ENCODE measurements at regions not wholly inside any gene's neighbourhood (a gene's known extent, or its start where the extent isn't known, plus 50 kb on each side); places are given as distances from the start of the nearest gene placed in this dataset.
"Not testable (repeated sequence)": the region's sequence is repeated elsewhere in the genome, so short reads cannot be mapped to it uniquely, and the experiment has no call there.

DNA sequence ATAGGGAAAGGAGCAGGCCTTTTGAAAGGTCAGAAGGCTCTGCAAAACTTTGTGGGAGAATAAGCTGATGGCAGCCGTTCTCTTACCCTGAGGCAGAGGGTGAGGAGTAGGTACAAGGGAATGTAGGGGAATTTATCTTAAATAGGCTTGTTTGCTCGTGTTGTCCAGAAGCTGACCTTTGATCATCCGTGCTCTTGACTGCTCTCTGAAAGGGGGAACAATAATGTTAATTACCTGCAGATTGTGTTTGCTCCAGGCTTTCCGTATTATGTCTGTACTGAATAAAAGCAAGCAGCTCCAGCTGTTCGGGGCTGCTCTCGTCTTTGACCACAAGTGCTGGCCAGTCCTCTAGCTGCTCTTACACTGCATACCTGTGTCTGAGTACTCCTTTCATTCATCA, 116.3 kb downstream of the ZNF429 start:
- no peak overlapping the region for H3K4me2 ChIP-seq (ENCODE audit: low read length)
- ATAC-seq: no peak
- no peaks in the 10 kb centered on the region for H3K9me2 ChIP-seq (replicated peaks; ENCODE audit: low read length)
- ChIA-PET CTCF (no interaction called here), POLR2A (ENCODE audit: unreplicated experiment) (no interaction called here)
- H3K9ac ChIP-seq (ENCODE audit: low read length): no peak overlapping the region
- no peaks in the 10 kb centered on the region for H4K20me1 ChIP-seq (ENCODE audit: low read length)
- no peaks in the 10 kb centered on the region for H3K9me3 ChIP-seq (ENCODE audit: low read length)
- no peaks in the 10 kb centered on the region for H3F3A ChIP-seq (ENCODE audit: low read length, unreplicated experiment)
- intact Hi-C loops (cut with micrococcal nuclease): no loop called here
- no peaks in the 10 kb centered on the region for H3K36me3 ChIP-seq (ENCODE audit: low read depth, low read length)
- TF ChIP-seq EZH2phosphoT487 (IDR thresholded peaks at IDR 0.05; ENCODE audit: borderline replicate concordance, low read length): no peak
- TF ChIP-seq EZH2 (IDR thresholded peaks at IDR 0.05; ENCODE audit: low read length, unreplicated experiment): no peak
- TF ChIP-seq, protein P1, sequence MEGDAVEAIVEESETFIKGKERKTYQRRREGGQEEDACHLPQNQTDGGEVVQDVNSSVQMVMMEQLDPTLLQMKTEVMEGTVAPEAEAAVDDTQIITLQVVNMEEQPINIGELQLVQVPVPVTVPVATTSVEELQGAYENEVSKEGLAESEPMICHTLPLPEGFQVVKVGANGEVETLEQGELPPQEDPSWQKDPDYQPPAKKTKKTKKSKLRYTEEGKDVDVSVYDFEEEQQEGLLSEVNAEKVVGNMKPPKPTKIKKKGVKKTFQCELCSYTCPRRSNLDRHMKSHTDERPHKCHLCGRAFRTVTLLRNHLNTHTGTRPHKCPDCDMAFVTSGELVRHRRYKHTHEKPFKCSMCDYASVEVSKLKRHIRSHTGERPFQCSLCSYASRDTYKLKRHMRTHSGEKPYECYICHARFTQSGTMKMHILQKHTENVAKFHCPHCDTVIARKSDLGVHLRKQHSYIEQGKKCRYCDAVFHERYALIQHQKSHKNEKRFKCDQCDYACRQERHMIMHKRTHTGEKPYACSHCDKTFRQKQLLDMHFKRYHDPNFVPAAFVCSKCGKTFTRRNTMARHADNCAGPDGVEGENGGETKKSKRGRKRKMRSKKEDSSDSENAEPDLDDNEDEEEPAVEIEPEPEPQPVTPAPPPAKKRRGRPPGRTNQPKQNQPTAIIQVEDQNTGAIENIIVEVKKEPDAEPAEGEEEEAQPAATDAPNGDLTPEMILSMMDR (conservative IDR thresholded peaks at IDR 0.05; ENCODE audit: low read depth, low read length): no peak
- H3K4me3 ChIP-seq (ENCODE audit: low read length): no peak overlapping the region
- H3K27ac ChIP-seq (ENCODE audit: low read length): no peak overlapping the region
- no peaks in the 10 kb centered on the region for H3K79me2 ChIP-seq (ENCODE audit: low read length)
- H3K27me3 ChIP-seq (ENCODE audit: low read length): no peaks in the 10 kb centered on the region
- no TSS peak for BruUV-seq (replicated peaks)
- DNase-seq: no peak
- no peak overlapping the region for H2AFZ ChIP-seq (ENCODE audit: low read length)
- H3K4me1 ChIP-seq (ENCODE audit: insufficient read depth, low read length): no peaks in the 10 kb centered on the region

DNA sequence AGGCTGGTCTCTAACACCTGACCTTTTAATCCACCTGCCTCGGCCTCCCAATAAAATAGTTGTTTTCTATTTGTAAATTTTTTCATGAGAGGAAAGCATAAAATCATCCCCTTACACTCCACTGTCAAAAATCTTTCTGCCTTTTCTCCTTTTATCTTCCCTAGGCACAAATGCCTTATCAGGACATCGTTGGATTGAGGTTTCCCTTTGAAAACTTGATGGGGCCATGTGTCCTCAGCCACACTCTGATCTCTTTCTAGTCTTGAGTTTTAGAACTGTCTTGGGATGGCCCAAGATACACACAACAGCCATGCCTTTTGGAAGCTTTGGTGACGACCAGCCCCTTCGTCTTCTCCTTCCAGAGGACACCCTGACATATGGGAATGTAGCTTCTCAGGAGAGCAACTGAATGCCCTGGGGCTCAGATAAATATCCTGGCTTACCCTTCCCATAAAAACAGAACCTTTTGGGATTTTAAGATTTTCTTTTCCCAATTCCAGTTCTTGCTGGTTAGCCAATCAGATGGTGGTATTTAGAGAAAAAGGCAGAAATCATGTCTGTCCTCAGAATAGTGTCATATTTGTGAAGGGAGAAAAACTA, 112.4 kb downstream of the ZNF429 start:
- Histone ChIP-seq H3K4me1 (ENCODE audit: insufficient read depth, low read length) (no peaks in the 10 kb centered on the region), H4K20me1 (ENCODE audit: low read length) (no peaks in the 10 kb centered on the region), H3K79me2 (ENCODE audit: low read length) (no peaks in the 10 kb centered on the region), H3K9me3 (ENCODE audit: low read length) (0 out of 2 replicates have a peak, but pooled peaks cover 4% of the 10 kb centered on the region), H3K4me3 (ENCODE audit: low read length) (no peak overlapping the region), H3K27me3 (ENCODE audit: low read length) (no peaks in the 10 kb centered on the region), H3K36me3 (ENCODE audit: low read depth, low read length) (no peaks in the 10 kb centered on the region), H3K4me2 (ENCODE audit: low read length) (no peak overlapping the region), H3F3A (ENCODE audit: low read length, unreplicated experiment) (no peaks in the 10 kb centered on the region), H3K27ac (ENCODE audit: low read length) (no peak overlapping the region), H3K9me2 (replicated peaks; ENCODE audit: low read length) (no peaks in the 10 kb centered on the region), H2AFZ (ENCODE audit: low read length) (no peak overlapping the region), H3K9ac (ENCODE audit: low read length) (no peak overlapping the region)
- CTCF ChIA-PET: no interaction called here
- intact Hi-C loops (cut with micrococcal nuclease): no loop called here
- TF ChIP-seq EZH2phosphoT487 (IDR thresholded peaks at IDR 0.05; ENCODE audit: borderline replicate concordance, low read length): no peak
- TF ChIP-seq EZH2 (IDR thresholded peaks at IDR 0.05; ENCODE audit: low read length, unreplicated experiment): no peak
- TF ChIP-seq, protein P1 (conservative IDR thresholded peaks at IDR 0.05; ENCODE audit: low read depth, low read length): no peak
- BruUV-seq (replicated peaks): no TSS peak
- DNase-seq (no peak), ATAC-seq (no peak)
- POLR2A ChIA-PET (ENCODE audit: unreplicated experiment): no interaction called here

DNA sequence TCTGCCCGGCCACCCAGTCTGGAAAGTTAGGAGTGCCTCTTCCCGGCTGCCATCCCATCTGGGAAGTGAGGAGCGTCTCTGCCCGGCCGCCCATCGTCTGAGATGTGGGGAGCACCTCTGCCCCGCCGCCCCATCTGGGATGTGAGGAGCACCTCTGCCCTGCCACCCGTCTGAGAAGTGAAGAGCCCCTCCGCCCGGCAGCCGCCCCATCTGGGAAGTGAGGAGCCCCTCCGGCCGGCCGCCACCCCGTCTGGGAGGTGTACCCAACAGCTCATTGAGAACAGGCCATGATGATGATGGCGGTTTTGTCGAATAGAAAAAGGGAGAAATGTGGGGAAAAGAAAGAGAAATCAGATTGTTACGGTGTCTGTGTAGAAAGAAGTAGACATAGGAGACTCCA, 109.4 kb downstream of the ZNF429 start:
- POLR2A ChIA-PET (ENCODE audit: unreplicated experiment); H3K4me1 ChIP-seq (ENCODE audit: insufficient read depth, low read length); DNase-seq; ATAC-seq; H4K20me1 ChIP-seq (ENCODE audit: low read length); H3K36me3 ChIP-seq (ENCODE audit: low read depth, low read length); BruUV-seq (replicated peaks); H3K79me2 ChIP-seq (ENCODE audit: low read length); H3K4me3 ChIP-seq (ENCODE audit: low read length); intact Hi-C loops (cut with micrococcal nuclease); H3K27ac ChIP-seq (ENCODE audit: low read length); H2AFZ ChIP-seq (ENCODE audit: low read length); H3K27me3 ChIP-seq (ENCODE audit: low read length); H3F3A ChIP-seq (ENCODE audit: low read length, unreplicated experiment); H3K9me2 ChIP-seq (replicated peaks; ENCODE audit: low read length); H3K9me3 ChIP-seq (ENCODE audit: low read length); H3K4me2 ChIP-seq (ENCODE audit: low read length); H3K9ac ChIP-seq (ENCODE audit: low read length); CTCF ChIA-PET: not testable (repeated sequence)

DNA sequence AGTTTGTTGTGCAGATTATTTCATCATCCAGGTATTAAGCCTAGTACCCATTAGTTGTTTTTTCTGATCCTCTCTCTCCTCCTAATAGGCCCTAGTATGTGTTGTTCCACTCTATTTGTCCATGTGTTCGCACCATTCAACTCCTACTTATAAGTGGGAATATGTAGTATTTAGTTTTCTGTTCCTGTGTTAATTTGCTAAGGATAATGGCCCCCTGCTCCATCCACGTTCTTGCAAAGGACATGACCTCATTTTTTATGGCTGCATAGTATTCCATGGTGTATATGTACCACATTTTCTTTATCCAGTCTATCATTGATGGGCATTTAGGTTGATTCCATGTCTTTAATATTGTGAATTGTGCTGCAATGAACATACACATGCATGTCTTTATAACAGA, 107.8 kb downstream of the ZNF429 start:
- H3F3A ChIP-seq (ENCODE audit: low read length, unreplicated experiment); H2AFZ ChIP-seq (ENCODE audit: low read length); H4K20me1 ChIP-seq (ENCODE audit: low read length); H3K4me2 ChIP-seq (ENCODE audit: low read length); CTCF ChIA-PET; POLR2A ChIA-PET (ENCODE audit: unreplicated experiment); H3K9ac ChIP-seq (ENCODE audit: low read length); H3K79me2 ChIP-seq (ENCODE audit: low read length); H3K27me3 ChIP-seq (ENCODE audit: low read length); ATAC-seq; intact Hi-C loops (cut with micrococcal nuclease); DNase-seq; H3K27ac ChIP-seq (ENCODE audit: low read length); H3K4me3 ChIP-seq (ENCODE audit: low read length); H3K9me2 ChIP-seq (replicated peaks; ENCODE audit: low read length); H3K4me1 ChIP-seq (ENCODE audit: insufficient read depth, low read length); H3K36me3 ChIP-seq (ENCODE audit: low read depth, low read length); BruUV-seq (replicated peaks); H3K9me3 ChIP-seq (ENCODE audit: low read length): not testable (repeated sequence)

All from PC-3 (cell line).